ENCODE measurements at regions not wholly inside any gene's neighbourhood (a gene's known extent, or its start where the extent isn't known, plus 50 kb on each side); places are given as distances from the start of the nearest gene placed in this dataset.

- no peak for TF ChIP-seq CEBPB (IDR thresholded peaks at IDR 0.05)
- no peak for TF ChIP-seq TCF12 (IDR thresholded peaks at IDR 0.05; ENCODE audit: low read depth)
- no peak for TF ChIP-seq RAD21 (IDR thresholded peaks at IDR 0.05; ENCODE audit: low read depth)
- TF ChIP-seq FOXM1 (IDR thresholded peaks at IDR 0.05; ENCODE audit: borderline replicate concordance, low read depth), result no peak
- TF ChIP-seq NFIC (IDR thresholded peaks at IDR 0.05), result no peak
- TF ChIP-seq EGR1 (IDR thresholded peaks at IDR 0.05), result no peak
- no peak for TF ChIP-seq CREB1 (IDR thresholded peaks at IDR 0.05; ENCODE audit: low read depth)
- TF ChIP-seq MAX (IDR thresholded peaks at IDR 0.05), result no peak
- TF ChIP-seq EP300 (IDR thresholded peaks at IDR 0.05; ENCODE audit: borderline replicate concordance), result no peak
- no peak for TF ChIP-seq USF1 (IDR thresholded peaks at IDR 0.05)
- TF ChIP-seq REST (IDR thresholded peaks at IDR 0.05; ENCODE audit: low read depth), result no peak
- no peak for TF ChIP-seq TEAD4 (IDR thresholded peaks at IDR 0.05)
- no peak for TF ChIP-seq TAF1 (IDR thresholded peaks at IDR 0.05; ENCODE audit: low read depth)
- TF ChIP-seq ZBTB7A (IDR thresholded peaks at IDR 0.05; ENCODE audit: low read depth), result no peak
- TF ChIP-seq YY1 (IDR thresholded peaks at IDR 0.05; ENCODE audit: low read depth), result no peak
These were observed 993.1 kb upstream of the MANEA start for GRCh38 chr6:94584211-94584610.

GRCh38 chr6:94570581-94570980 is 1006.8 kb upstream of the MANEA start:
- no peak for TF ChIP-seq TCF12 (IDR thresholded peaks at IDR 0.05; ENCODE audit: low read depth)
- no peak for TF ChIP-seq REST (IDR thresholded peaks at IDR 0.05; ENCODE audit: low read depth)
- TF ChIP-seq RAD21 (IDR thresholded peaks at IDR 0.05; ENCODE audit: low read depth), result no peak
- TF ChIP-seq USF1 (IDR thresholded peaks at IDR 0.05), result no peak
- TF ChIP-seq CREB1 (IDR thresholded peaks at IDR 0.05; ENCODE audit: low read depth), result no peak
- no peak for TF ChIP-seq TEAD4 (IDR thresholded peaks at IDR 0.05)
- TF ChIP-seq TAF1 (IDR thresholded peaks at IDR 0.05; ENCODE audit: low read depth), result no peak
- no peak for TF ChIP-seq YY1 (IDR thresholded peaks at IDR 0.05; ENCODE audit: low read depth)
- TF ChIP-seq NFIC (IDR thresholded peaks at IDR 0.05), result no peak
- TF ChIP-seq MAX (IDR thresholded peaks at IDR 0.05), result no peak
- TF ChIP-seq FOXM1 (IDR thresholded peaks at IDR 0.05; ENCODE audit: borderline replicate concordance, low read depth), result no peak
- TF ChIP-seq EGR1 (IDR thresholded peaks at IDR 0.05), result no peak
- TF ChIP-seq ZBTB7A (IDR thresholded peaks at IDR 0.05; ENCODE audit: low read depth), result no peak
- TF ChIP-seq EP300 (IDR thresholded peaks at IDR 0.05; ENCODE audit: borderline replicate concordance), result no peak
- no peak for TF ChIP-seq CEBPB (IDR thresholded peaks at IDR 0.05)

- TF ChIP-seq RAD21 (IDR thresholded peaks at IDR 0.05; ENCODE audit: low read depth) (no peak), CREB1 (IDR thresholded peaks at IDR 0.05; ENCODE audit: low read depth) (no peak), NFIC (IDR thresholded peaks at IDR 0.05) (no peak), MAX (IDR thresholded peaks at IDR 0.05) (no peak), CEBPB (IDR thresholded peaks at IDR 0.05) (no peak), FOXM1 (IDR thresholded peaks at IDR 0.05; ENCODE audit: borderline replicate concordance, low read depth) (no peak), REST (IDR thresholded peaks at IDR 0.05; ENCODE audit: low read depth) (no peak)
These were observed 1014.5 kb upstream of the MANEA start for GRCh38 chr6:94562846-94563245.

GRCh38 chr6:94559829-94560537 is 1017.4 kb upstream of the MANEA start:
- TF ChIP-seq TEAD4 (IDR thresholded peaks at IDR 0.05) (no peak), CEBPB (IDR thresholded peaks at IDR 0.05) (no peak), FOXM1 (IDR thresholded peaks at IDR 0.05; ENCODE audit: borderline replicate concordance, low read depth) (no peak), RAD21 (IDR thresholded peaks at IDR 0.05; ENCODE audit: low read depth) (no peak), MAX (IDR thresholded peaks at IDR 0.05) (no peak), USF1 (IDR thresholded peaks at IDR 0.05) (no peak), ZBTB7A (IDR thresholded peaks at IDR 0.05; ENCODE audit: low read depth) (no peak), EP300 (IDR thresholded peaks at IDR 0.05; ENCODE audit: borderline replicate concordance) (no peak), CREB1 (IDR thresholded peaks at IDR 0.05; ENCODE audit: low read depth) (no peak), REST (IDR thresholded peaks at IDR 0.05; ENCODE audit: low read depth) (no peak), EGR1 (IDR thresholded peaks at IDR 0.05) (no peak), YY1 (IDR thresholded peaks at IDR 0.05; ENCODE audit: low read depth) (no peak), NFIC (IDR thresholded peaks at IDR 0.05) (no peak)
